SJCRH30 (cell line): ENCODE measurements at regions not wholly inside any gene's neighbourhood (a gene's known extent, or its start where the extent isn't known, plus 50 kb on each side); places are given as distances from the start of the nearest gene placed in this dataset.
A peak's percentile ranks its signal among the peaks of the same experiment; 100 is the strongest.

ENCODE experiments used
- DNase-seq, 2 experiments: peaks; one replicate each; pipeline ENCODE4 v3.0.0-alpha.2; 2015 to 2020
- H3K27ac ChIP-seq: fragments of 250-450 bp; sonication (Bioruptor Pico); 2 replicates; pipeline ENCODE4 v1.5.1; 2020; ENCODE audit warnings: mild to moderate bottlenecking, moderate library complexity
- H3K27me3 ChIP-seq: fragments of 250-450 bp; sonication (Bioruptor Pico); 2 replicates; pipeline ENCODE4 v1.5.1; 2020; ENCODE audit warnings: mild to moderate bottlenecking, moderate library complexity
- H3K36me3 ChIP-seq: fragments of 250-450 bp; sonication (Bioruptor Pico); 2 replicates; pipeline ENCODE4 v1.5.1; 2020; ENCODE audit warnings: mild to moderate bottlenecking, moderate library complexity
- H3K4me1 ChIP-seq: fragments of 250-450 bp; sonication (Bioruptor Pico); 2 replicates; pipeline ENCODE4 v1.5.1; 2020; ENCODE audit warnings: mild to moderate bottlenecking, moderate library complexity
- H3K4me3 ChIP-seq: fragments of 250-450 bp; sonication (Bioruptor Pico); 2 replicates; pipeline ENCODE4 v1.5.1; 2020; ENCODE audit warnings: mild to moderate bottlenecking, moderate library complexity
- H3K9me3 ChIP-seq: fragments of 250-450 bp; sonication (Bioruptor Pico); replicated peaks from 2 replicates; pipeline ENCODE4 v1.5.1; 2020; ENCODE audit warnings: mild to moderate bottlenecking, moderate library complexity

DNA sequence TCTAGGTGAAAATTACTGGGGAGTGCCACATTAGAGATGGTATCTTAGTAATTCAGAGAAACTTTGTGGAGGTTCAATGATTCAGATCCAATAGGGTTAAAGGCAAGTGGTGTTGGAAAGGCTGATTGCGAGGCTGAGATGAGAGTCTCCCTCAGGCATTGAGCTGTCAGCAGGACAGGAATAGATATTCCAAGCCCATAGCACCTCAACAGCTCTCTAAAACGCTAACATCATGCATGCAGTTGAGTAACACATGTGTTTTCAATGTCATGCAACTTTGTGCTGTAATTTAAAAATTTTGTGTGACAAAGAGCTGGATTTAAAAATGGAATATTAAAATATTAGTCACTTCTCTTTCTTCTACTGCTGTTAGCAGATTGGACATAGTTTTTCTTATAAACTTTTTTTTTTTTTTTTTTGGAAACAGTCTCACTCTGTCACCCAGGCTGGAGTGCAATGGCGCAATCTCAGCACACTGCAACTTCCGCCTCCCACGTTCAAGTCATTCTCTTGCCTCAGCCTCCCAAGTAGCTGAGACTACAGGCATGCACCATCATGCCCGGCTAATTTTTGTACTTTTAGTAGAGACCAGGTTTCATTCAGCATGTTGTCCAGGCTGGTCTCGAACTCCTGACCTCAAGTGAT lies 173.5 kb upstream of the C1QTNF7 start:
- no peak for DNase-seq
- Histone ChIP-seq H3K9me3 (no peaks in the 10 kb centered on the region), H3K27ac (no peak overlapping the region), H3K36me3 (no peaks in the 10 kb centered on the region), H3K4me3 (no peak overlapping the region), H3K4me1 (no peaks in the 10 kb centered on the region), H3K27me3 (peaks cover 7% of the 10 kb centered on the region; the same call in 1 of the 2 replicates)

- Histone ChIP-seq H3K27ac (no peak overlapping the region), H3K4me3 (no peak overlapping the region), H3K27me3 (peaks cover 7% of the 10 kb centered on the region; the same call in 1 of the 2 replicates), H3K4me1 (no peaks in the 10 kb centered on the region), H3K36me3 (no peaks in the 10 kb centered on the region), H3K9me3 (no peaks in the 10 kb centered on the region)
- DNase-seq: no peak
Measured at GRCh38 chr4:15255537-15255936, 172.3 kb upstream of the C1QTNF7 start.

DNA sequence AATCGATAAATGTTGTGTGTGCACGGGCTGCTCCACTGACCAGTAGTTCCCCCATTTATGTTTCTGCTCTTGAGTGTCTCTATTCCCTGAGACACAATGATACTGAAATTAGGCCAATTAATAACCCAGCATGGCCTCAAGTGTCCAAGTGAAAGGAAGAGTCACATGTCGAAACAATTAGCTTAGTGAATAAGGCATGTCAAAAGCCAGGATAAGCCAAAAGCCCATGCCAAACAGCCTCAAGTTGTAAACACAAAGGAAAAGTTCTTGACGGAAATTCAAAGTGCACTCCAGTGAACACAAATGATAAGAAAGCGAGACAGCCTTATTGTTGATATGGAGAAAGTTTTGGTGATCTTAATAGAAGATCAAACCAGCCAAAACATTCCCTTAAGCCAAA lies 167.1 kb upstream of the C1QTNF7 start:
- Histone ChIP-seq H3K4me3 (no peak overlapping the region), H3K4me1 (no peaks in the 10 kb centered on the region), H3K27ac (no peak overlapping the region), H3K9me3 (no peaks in the 10 kb centered on the region), H3K27me3 (0 out of 2 replicates have a peak, but pooled peaks cover 7% of the 10 kb centered on the region), H3K36me3 (no peaks in the 10 kb centered on the region)
- DNase-seq: no peak

DNA sequence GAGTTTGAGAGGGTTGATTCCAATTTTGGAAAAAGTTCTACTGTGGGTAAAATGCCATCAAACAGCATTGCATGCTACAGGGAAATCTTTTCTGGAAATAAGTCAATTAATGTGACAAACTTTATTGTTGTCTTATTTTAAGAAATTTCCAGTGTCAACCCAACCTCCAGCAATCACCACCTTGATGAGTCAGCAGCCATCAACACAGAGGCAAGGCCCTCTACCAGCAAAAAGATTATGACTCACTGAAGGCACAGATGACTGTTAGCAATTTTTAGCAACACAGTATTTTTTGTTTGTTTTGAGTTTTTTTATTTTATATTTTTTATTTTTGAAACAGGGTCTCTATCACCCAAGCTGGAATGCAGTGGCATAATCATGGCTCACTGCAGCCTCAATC lies 165.4 kb upstream of the C1QTNF7 start:
- Histone ChIP-seq H3K4me1 (no peaks in the 10 kb centered on the region), H3K27ac (no peak overlapping the region), H3K27me3 (0 out of 2 replicates have a peak, but pooled peaks cover 7% of the 10 kb centered on the region), H3K36me3 (no peaks in the 10 kb centered on the region), H3K9me3 (no peaks in the 10 kb centered on the region), H3K4me3 (no peak overlapping the region)
- DNase-seq: no peak

DNA sequence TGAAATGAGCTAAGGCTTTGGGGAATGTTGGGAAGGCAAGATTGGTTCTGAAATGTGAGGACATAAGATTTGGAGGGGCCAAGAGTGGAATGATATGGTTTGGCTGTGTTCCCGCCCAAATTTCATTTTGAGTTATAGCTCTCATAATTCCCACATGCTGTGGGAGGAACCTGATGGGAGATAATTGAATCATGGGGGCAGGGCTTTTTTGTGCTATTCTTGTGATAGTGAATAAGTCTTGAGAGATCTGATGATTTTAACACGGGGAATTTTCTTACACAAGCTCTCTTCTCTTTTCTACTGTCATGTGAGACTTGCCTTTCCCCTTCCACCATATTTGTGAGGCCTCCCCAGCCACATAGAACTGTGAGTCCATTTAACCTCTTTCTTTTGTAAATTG lies 157.6 kb upstream of the C1QTNF7 start:
- no peaks in the 10 kb centered on the region for H3K36me3 ChIP-seq
- H3K27ac ChIP-seq: no peak overlapping the region
- H3K9me3 ChIP-seq: no peaks in the 10 kb centered on the region
- no peaks in the 10 kb centered on the region for H3K4me1 ChIP-seq
- H3K4me3 ChIP-seq: no peak overlapping the region
- DNase-seq: no peak
- H3K27me3 ChIP-seq: no peaks in the 10 kb centered on the region

- H3K4me3 ChIP-seq: no peak overlapping the region
- no peak for DNase-seq
Measured at GRCh38 chr4:15286041-15286440, 141.8 kb upstream of the C1QTNF7 start.

GRCh38 chr4:15291122-15291521 lies 136.7 kb upstream of the C1QTNF7 start:
- Histone ChIP-seq H3K36me3 (no peaks in the 10 kb centered on the region), H3K4me3 (no peak overlapping the region), H3K9me3 (no peaks in the 10 kb centered on the region), H3K27me3 (0 out of 2 replicates have a peak, but pooled peaks cover 2% of the 10 kb centered on the region), H3K27ac (no peak overlapping the region), H3K4me1 (no peaks in the 10 kb centered on the region)
- no peak for DNase-seq

More at GRCh38 chr4:15286041-15286440, 141.8 kb upstream of the C1QTNF7 start:
- Histone ChIP-seq H3K27ac (no peak overlapping the region), H3K9me3 (no peaks in the 10 kb centered on the region), H3K36me3 (no peaks in the 10 kb centered on the region), H3K27me3 (no peaks in the 10 kb centered on the region), H3K4me1 (no peaks in the 10 kb centered on the region)

DNA sequence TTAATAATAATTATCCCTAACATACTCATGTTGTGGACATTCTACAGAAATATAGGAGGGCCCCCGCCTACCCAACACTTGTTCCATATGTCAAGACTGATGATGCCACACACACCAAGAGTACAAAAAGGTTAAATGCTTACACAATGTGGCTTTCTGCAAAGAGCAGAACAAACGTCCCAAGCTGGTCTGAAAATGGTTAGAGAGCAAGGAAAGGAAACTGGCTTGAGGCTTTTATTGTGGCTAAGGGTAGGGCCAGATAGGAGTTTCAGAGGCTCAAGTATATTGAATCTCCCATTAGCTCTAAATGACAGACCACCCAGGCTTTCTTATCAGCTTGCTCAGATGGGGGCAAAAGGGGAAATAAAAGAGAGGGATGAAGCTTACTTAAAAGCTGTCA lies 134.1 kb upstream of the C1QTNF7 start:
- no peak for DNase-seq
- 0 out of 2 replicates have a peak, but pooled peaks cover 2% of the 10 kb centered on the region for H3K27me3 ChIP-seq
- H3K36me3 ChIP-seq: no peaks in the 10 kb centered on the region
- H3K9me3 ChIP-seq: no peaks in the 10 kb centered on the region
- H3K27ac ChIP-seq: no peak overlapping the region
- H3K4me3 ChIP-seq: no peak overlapping the region
- H3K4me1 ChIP-seq: no peaks in the 10 kb centered on the region

- 0 out of 2 replicates have a peak, but pooled peaks cover 2% of the 10 kb centered on the region for H3K27me3 ChIP-seq
- H3K4me3 ChIP-seq: no peak overlapping the region
- H3K4me1 ChIP-seq: no peaks in the 10 kb centered on the region
- H3K27ac ChIP-seq: no peak overlapping the region
- H3K9me3 ChIP-seq: no peaks in the 10 kb centered on the region
- DNase-seq: no peak
- no peaks in the 10 kb centered on the region for H3K36me3 ChIP-seq
Measured at GRCh38 chr4:15294202-15294601, 133.6 kb upstream of the C1QTNF7 start.

DNA sequence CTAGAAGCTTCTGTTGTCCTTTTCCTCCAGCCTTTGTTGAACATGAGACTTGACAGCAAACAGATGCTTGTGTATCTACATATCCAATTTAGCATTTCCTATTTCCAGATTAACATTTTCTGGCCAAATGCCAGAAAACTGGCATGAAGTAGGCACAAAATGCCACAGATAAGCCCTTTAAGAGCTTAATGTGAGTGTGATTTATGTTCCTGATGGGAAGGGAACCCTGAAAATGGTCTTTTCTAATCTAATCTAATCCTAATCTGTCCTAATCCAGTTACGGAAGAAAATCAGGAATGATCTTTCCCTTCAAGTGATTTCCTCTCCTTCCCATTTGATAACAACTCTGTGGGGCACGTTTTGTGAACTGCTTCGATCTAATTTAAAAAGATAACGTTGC lies 133.0 kb upstream of the C1QTNF7 start:
- H3K27me3 ChIP-seq: 0 out of 2 replicates have a peak, but pooled peaks cover 2% of the 10 kb centered on the region

DNA sequence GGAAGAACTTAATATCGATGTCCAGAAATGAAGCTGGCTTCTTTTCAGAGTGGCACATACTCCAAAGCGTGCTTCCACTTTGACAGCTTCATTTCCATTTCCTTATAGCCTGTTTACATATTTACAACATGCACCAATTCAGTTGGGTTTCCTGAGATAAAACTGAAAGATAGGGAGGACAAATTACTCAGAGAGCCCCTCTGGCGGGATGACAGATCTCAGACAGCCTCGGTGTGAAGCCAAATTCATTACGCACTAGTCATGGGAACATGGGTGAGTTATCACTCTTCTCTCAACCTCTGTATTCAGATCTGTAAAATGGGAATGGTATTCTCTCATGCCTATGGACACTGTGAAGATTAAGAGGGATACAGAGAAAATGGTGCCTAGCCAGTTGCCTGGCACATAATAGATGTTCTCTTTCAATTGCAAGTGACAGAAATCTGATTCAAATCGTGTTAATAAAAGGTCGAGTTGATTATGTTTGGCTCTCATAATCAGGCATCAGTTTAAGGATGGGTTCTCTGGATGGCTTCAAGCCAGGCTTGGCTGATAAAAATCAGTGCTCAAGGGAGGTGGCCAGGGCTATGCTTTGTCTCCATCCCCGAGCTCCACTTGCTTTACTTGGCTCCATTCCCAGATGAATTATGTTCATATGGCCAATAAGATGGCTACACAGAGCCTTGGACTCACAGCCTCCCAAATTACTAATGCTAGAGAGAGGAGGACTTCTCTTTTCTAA lies 132.2 kb upstream of the C1QTNF7 start:
- no peaks in the 10 kb centered on the region for H3K36me3 ChIP-seq
- peak; percentile 7 to 33 for DNase-seq
- H3K27ac ChIP-seq: no peak overlapping the region
- H3K27me3 ChIP-seq: 0 out of 2 replicates have a peak, but pooled peaks cover 2% of the 10 kb centered on the region
- H3K4me1 ChIP-seq: no peaks in the 10 kb centered on the region
- no peak overlapping the region for H3K4me3 ChIP-seq
- no peaks in the 10 kb centered on the region for H3K9me3 ChIP-seq

More for the DNA sequence above, 133.0 kb upstream of the C1QTNF7 start:
- no peaks in the 10 kb centered on the region for H3K9me3 ChIP-seq
- H3K4me1 ChIP-seq: no peaks in the 10 kb centered on the region
- DNase-seq: no peak
- H3K36me3 ChIP-seq: no peaks in the 10 kb centered on the region
- no peak overlapping the region for H3K4me3 ChIP-seq
- H3K27ac ChIP-seq: no peak overlapping the region

DNA sequence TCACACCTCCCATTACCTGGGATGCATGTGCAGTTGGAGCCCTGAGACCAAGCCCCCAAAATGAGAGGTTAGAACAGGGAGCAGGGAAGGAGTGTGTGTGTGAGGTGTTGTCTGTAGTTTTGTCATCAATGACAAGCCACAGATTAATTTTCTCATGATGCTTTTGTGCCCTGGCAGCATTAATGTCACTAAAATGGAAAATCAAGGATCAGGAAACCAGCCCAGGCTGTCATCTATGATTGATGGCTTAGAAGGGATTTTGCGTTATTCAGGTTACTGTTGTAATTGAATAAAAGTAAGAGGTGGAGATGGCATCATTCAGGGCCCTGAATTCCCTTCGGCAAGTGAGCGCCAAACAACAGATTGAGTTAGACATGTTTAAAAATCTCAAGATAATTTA lies 130.5 kb upstream of the C1QTNF7 start:
- no peaks in the 10 kb centered on the region for H3K4me1 ChIP-seq
- H3K9me3 ChIP-seq: no peaks in the 10 kb centered on the region; the same call in 1 of the 2 replicates
- 0 out of 2 replicates have a peak, but pooled peaks cover 2% of the 10 kb centered on the region for H3K27me3 ChIP-seq
- no peak overlapping the region for H3K4me3 ChIP-seq
- H3K36me3 ChIP-seq: no peaks in the 10 kb centered on the region
- DNase-seq: no peak
- no peak overlapping the region for H3K27ac ChIP-seq

DNA sequence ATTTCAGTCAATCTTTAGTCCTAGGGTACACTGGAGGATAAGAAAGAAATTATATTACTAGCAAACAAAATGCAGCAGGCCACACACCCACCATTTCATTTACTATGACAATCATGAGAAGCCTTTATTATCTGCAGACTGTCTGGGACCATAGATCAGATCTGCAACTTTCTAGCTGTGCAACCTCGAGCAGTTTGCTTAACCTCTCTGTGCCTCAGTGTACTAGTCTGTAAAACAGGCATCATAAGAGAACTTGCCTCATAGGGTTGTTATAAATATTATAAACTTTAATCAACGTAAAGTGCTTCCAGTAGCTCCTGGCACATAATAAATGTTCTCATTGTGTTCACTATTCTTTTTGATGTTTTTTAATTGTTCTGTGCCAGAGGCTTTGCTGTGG lies 128.2 kb upstream of the C1QTNF7 start:
- no peak for DNase-seq
- no peaks in the 10 kb centered on the region; the same call in 1 of the 2 replicates for H3K27me3 ChIP-seq
- H3K36me3 ChIP-seq: no peaks in the 10 kb centered on the region
- H3K4me3 ChIP-seq: no peak overlapping the region
- H3K4me1 ChIP-seq: no peaks in the 10 kb centered on the region
- H3K9me3 ChIP-seq: no peaks in the 10 kb centered on the region; the same call in 1 of the 2 replicates
- H3K27ac ChIP-seq: no peak overlapping the region

DNA sequence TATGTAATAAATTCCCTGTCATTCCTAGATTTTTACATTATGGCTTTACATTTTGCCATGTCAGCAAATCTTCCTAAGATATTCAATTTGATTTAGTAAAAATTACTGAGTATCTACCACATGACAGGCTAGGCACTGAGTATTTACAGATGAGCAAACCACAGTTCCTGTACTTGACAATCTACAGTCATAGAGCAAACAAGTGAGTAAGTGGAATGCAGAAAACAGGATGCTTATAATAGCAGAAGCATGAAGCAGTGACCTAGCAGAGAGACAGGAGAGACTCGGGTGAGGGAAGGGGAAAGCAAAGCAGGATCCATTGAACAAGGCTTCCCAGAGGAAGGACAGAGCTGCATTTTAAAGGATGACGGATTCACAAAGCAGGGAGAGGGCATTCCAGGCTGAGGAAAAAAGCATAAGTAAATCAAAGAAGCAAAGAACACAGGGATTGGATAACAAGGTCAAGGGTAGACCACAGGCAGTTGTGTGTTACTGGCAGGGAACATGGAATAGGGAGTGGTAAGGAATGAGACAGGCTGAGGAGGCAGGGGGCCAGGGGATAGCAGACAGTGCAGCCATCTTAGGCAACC lies 124.7 kb upstream of the C1QTNF7 start:
- Histone ChIP-seq H3K27me3 (no peaks in the 10 kb centered on the region; the same call in 1 of the 2 replicates), H3K36me3 (no peaks in the 10 kb centered on the region), H3K27ac (no peak overlapping the region), H3K4me3 (no peak overlapping the region), H3K4me1 (no peaks in the 10 kb centered on the region), H3K9me3 (no peaks in the 10 kb centered on the region; the same call in 1 of the 2 replicates)
- no peak for DNase-seq

DNA sequence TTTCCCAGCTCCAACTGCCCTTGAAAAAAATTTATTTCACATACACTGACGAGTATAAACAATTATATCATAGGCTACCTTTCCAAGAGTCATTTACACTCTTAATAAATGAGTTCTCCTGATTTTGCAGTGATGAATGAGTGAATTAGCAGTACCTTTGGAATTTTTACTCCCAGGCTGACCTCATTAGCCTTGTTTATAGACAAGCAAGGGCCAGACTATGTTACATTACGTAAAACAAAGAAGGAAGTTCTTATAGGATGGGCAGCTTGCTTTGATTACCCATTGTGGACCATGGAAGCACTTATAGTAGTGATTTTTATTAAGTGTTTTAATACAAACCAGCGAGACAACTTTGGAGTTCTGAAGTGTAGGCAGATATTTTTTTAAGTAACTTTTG lies 112.9 kb upstream of the C1QTNF7 start:
- DNase-seq: no peak

More for the DNA sequence above, 112.9 kb upstream of the C1QTNF7 start:
- no peaks in the 10 kb centered on the region for H3K9me3 ChIP-seq
- no peaks in the 10 kb centered on the region for H3K4me1 ChIP-seq
- H3K36me3 ChIP-seq: no peaks in the 10 kb centered on the region
- H3K4me3 ChIP-seq: no peak overlapping the region
- H3K27ac ChIP-seq: no peak overlapping the region
- H3K27me3 ChIP-seq: peaks cover 3% of the 10 kb centered on the region; the same call in 1 of the 2 replicates
